A673 (cell line): ENCODE measurements at regions not wholly inside any gene's neighbourhood (a gene's known extent, or its start where the extent isn't known, plus 50 kb on each side); places are given as distances from the start of the nearest gene placed in this dataset.

Experiments used
- BruUV-seq: library from RNA; stranded (reverse); fragments of 400-500 nt; replicated peaks from 2 replicates; lab custom pipeline; 2021; lab: Mats Ljungman, UMichigan
- CTCF ChIA-PET: fragments of 300-600 bp; sonication (Branson Sonifier 250); formaldehyde crosslinking; loops from one replicate; lab custom pipeline; 2022; ENCODE audit warnings: antibody characterized with exemption; lab: Charles Lee
- POLR2A ChIA-PET: fragments of 300-600 bp; sonication (Branson Sonifier 250); formaldehyde crosslinking; loops from one replicate; lab custom pipeline; 2022; ENCODE audit warnings: antibody characterized with exemption; ENCODE audit not compliant: low non-redundant PET; lab: Charles Lee
- DNase-seq: peaks from one replicate; pipeline ENCODE4 v3.0.0-alpha.2; 2015; ENCODE audit warnings: low spot score
- H3K27ac ChIP-seq: fragments of 200-600 bp; sonication (generic); 2 replicates; pipeline ENCODE4 v1.5.1; 2016; ENCODE audit warnings: mixed run types, low read depth, mild to moderate bottlenecking, mixed read lengths, antibody characterized with exemption, low read length; ENCODE audit not compliant: poor library complexity, severe bottlenecking
- H3K27me3 ChIP-seq: fragments of 200-600 bp; sonication (generic); replicated peaks from 2 replicates; pipeline ENCODE4 v1.6.1; 2017; ENCODE audit warnings: mixed run types, low read depth, mild to moderate bottlenecking, mixed read lengths, antibody characterized with exemption, low read length; ENCODE audit not compliant: insufficient read depth, poor library complexity
- H3K36me3 ChIP-seq: fragments of 200-600 bp; sonication (generic); 2 replicates; pipeline ENCODE4 v1.6.1; 2016; ENCODE audit warnings: mixed run types, mild to moderate bottlenecking, mixed read lengths, antibody characterized with exemption, low read length; ENCODE audit not compliant: insufficient read depth, poor library complexity, severe bottlenecking
- H3K4me1 ChIP-seq: fragments of 200-600 bp; sonication (generic); 2 replicates; pipeline ENCODE4 v1.6.1; 2017; ENCODE audit warnings: mixed run types, mild to moderate bottlenecking, mixed read lengths, antibody characterized with exemption, low read length; ENCODE audit not compliant: insufficient read depth, poor library complexity, severe bottlenecking
- H3K4me3 ChIP-seq: fragments of 200-600 bp; sonication (generic); 2 replicates; pipeline ENCODE4 v1.5.1; 2016; ENCODE audit warnings: low read depth, mixed run types, mild to moderate bottlenecking, mixed read lengths, low read length; ENCODE audit not compliant: poor library complexity, severe bottlenecking
- H3K9me3 ChIP-seq: fragments of 200-600 bp; sonication (generic); 2 replicates; pipeline ENCODE4 v1.6.1; 2016; ENCODE audit warnings: mixed run types, low read depth, mild to moderate bottlenecking, mixed read lengths, antibody characterized with exemption, low read length; ENCODE audit not compliant: poor library complexity, severe bottlenecking
- CTCF ChIP-seq: fragments of 300-800, 200-600 bp; sonication (generic); conservative IDR thresholded peaks from 2 replicates; pipeline ENCODE4 v1.5.1; 2017; ENCODE audit warnings: low read depth, mild to moderate bottlenecking, antibody characterized with exemption, low read length, moderate library complexity, mixed read lengths
- EZH2 ChIP-seq: fragments of 200-600 bp; sonication (generic); IDR thresholded peaks from 2 replicates; pipeline ENCODE4 v1.6.1; 2017; ENCODE audit warnings: borderline replicate concordance, low read depth, mild to moderate bottlenecking, mixed read lengths, antibody characterized with exemption, low read length; ENCODE audit not compliant: poor library complexity, severe bottlenecking
- intact Hi-C: fragments of 100-400 bp; cut with micrococcal nuclease; formaldehyde crosslinking; loops from one replicate; pipeline ENCODE4 v1.10.0; 2022; ENCODE audit not compliant: unreplicated experiment

GRCh38 chr7:124514471-124514870 lies 251.1 kb downstream of the GPR37 start:
- no peaks in the 10 kb centered on the region for H3K9me3 ChIP-seq
- H3K27ac ChIP-seq = no peak overlapping the region
- no peaks in the 10 kb centered on the region for H3K4me1 ChIP-seq
- no peak overlapping the region for H3K4me3 ChIP-seq
- H3K27me3 ChIP-seq = no peaks in the 10 kb centered on the region
- no peak for DNase-seq
- POLR2A ChIA-PET = no interaction called here
- TF ChIP-seq CTCF = no peak
- no peak for TF ChIP-seq EZH2
- CTCF ChIA-PET = no interaction called here
- intact Hi-C loops = no loop called here
- BruUV-seq = no TSS peak
- H3K36me3 ChIP-seq = no peaks in the 10 kb centered on the region

GRCh38 chr7:124497176-124497575 lies 268.4 kb downstream of the GPR37 start:
- Histone ChIP-seq H3K9me3 (no peaks in the 10 kb centered on the region), H3K27ac (no peak overlapping the region), H3K4me1 (no peaks in the 10 kb centered on the region), H3K36me3 (no peaks in the 10 kb centered on the region), H3K27me3 (no peaks in the 10 kb centered on the region), H3K4me3 (no peak overlapping the region)
- intact Hi-C loops = no loop called here
- TF ChIP-seq EZH2 = no peak
- no peak for TF ChIP-seq CTCF
- DNase-seq = no peak
- no TSS peak for BruUV-seq
- POLR2A ChIA-PET = no interaction called here
- CTCF ChIA-PET = no interaction called here

- H3K4me1 ChIP-seq = no peaks in the 10 kb centered on the region
- H3K9me3 ChIP-seq = no peaks in the 10 kb centered on the region
- DNase-seq = no peak
- POLR2A ChIA-PET = no interaction called here
- H3K27me3 ChIP-seq = no peaks in the 10 kb centered on the region
- no peak overlapping the region for H3K27ac ChIP-seq
- BruUV-seq = no TSS peak
- no peak overlapping the region for H3K4me3 ChIP-seq
- H3K36me3 ChIP-seq = no peaks in the 10 kb centered on the region
- TF ChIP-seq EZH2 (no peak), CTCF (no peak)
- CTCF ChIA-PET = no interaction called here
- intact Hi-C loops = no loop called here
Observed at GRCh38 chr7:124489925-124490324, 275.7 kb downstream of the GPR37 start.
